ENCODE measurements at regions not wholly inside any gene's neighbourhood (a gene's known extent, or its start where the extent isn't known, plus 50 kb on each side); places are given as distances from the start of the nearest gene placed in this dataset.

- Histone ChIP-seq H3K27me3 (ENCODE audit: control insufficient read depth, insufficient read depth, low read length, poor library complexity, severe bottlenecking) (no peaks in the 10 kb centered on the region), H3K36me3 (ENCODE audit: control insufficient read depth, insufficient read depth, low read length) (no peaks in the 10 kb centered on the region), H3K4me1 (ENCODE audit: control insufficient read depth, insufficient read depth, low read length) (peaks cover 15% of the 10 kb centered on the region), H3K9me3 (ENCODE audit: control insufficient read depth, low read length) (no peaks in the 10 kb centered on the region), H3K27ac (ENCODE audit: insufficient read depth, low read depth, low read length, poor library complexity, severe bottlenecking) (no peak overlapping the region), H3K4me3 (ENCODE audit: insufficient read depth, low read depth, low read length) (no peak overlapping the region)
- WGBS, 2 experiments, result 68 to 76% methylated on average over 4 of the region's 4 CpGs
Observed at GRCh38 chr20:48189181-48189580, 403.9 kb upstream of the SULF2 start.

GRCh38 chr20:48187851-48188250, 402.6 kb upstream of the SULF2 start:
- no peaks in the 10 kb centered on the region for H3K27me3 ChIP-seq (ENCODE audit: control insufficient read depth, insufficient read depth, low read length, poor library complexity, severe bottlenecking)
- H3K36me3 ChIP-seq (ENCODE audit: control insufficient read depth, insufficient read depth, low read length), result no peaks in the 10 kb centered on the region
- H3K9me3 ChIP-seq (ENCODE audit: control insufficient read depth, low read length), result no peaks in the 10 kb centered on the region
- H3K4me1 ChIP-seq (ENCODE audit: control insufficient read depth, insufficient read depth, low read length), result peaks cover 15% of the 10 kb centered on the region
- WGBS, 2 experiments, result 93 to 94% methylated on average over 7 of the region's 7 CpGs
- no peak overlapping the region for H3K4me3 ChIP-seq (ENCODE audit: insufficient read depth, low read depth, low read length)
- no peak overlapping the region for H3K27ac ChIP-seq (ENCODE audit: insufficient read depth, low read depth, low read length, poor library complexity, severe bottlenecking)

GRCh38 chr20:48186915-48187314, 401.6 kb upstream of the SULF2 start:
- Histone ChIP-seq H3K4me3 (ENCODE audit: insufficient read depth, low read depth, low read length) (no peak overlapping the region), H3K9me3 (ENCODE audit: control insufficient read depth, low read length) (no peaks in the 10 kb centered on the region), H3K36me3 (ENCODE audit: control insufficient read depth, insufficient read depth, low read length) (no peaks in the 10 kb centered on the region), H3K4me1 (ENCODE audit: control insufficient read depth, insufficient read depth, low read length) (peaks cover 15% of the 10 kb centered on the region), H3K27ac (ENCODE audit: insufficient read depth, low read depth, low read length, poor library complexity, severe bottlenecking) (no peak overlapping the region), H3K27me3 (ENCODE audit: control insufficient read depth, insufficient read depth, low read length, poor library complexity, severe bottlenecking) (no peaks in the 10 kb centered on the region)
- WGBS, 2 experiments, result 43 to 49% methylated on average over 7 of the region's 7 CpGs

DNA sequence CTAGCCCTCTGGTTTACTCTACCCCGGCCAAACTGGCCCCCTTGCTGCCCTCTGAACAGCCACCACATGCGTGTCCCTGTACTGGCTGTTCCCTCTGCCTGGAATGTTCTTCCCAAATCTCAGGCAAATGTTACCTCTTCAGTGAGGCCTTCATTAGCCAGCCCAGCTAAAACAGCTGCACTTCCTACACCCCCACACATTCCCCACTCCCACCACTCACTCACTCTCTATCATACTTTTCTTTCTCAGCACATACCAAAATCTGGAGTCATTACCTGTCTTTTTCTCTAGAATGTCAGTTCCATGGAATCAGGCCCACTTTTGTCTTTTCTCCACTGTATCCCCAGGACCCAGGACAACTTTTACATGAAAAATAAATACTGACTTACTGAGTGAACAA, 401.2 kb upstream of the SULF2 start:
- peak overlapping the region; percentile 47 for H3K27ac ChIP-seq (ENCODE audit: insufficient read depth, low read depth, low read length, poor library complexity, severe bottlenecking)
- H3K9me3 ChIP-seq (ENCODE audit: control insufficient read depth, low read length), result no peaks in the 10 kb centered on the region
- peaks cover 15% of the 10 kb centered on the region for H3K4me1 ChIP-seq (ENCODE audit: control insufficient read depth, insufficient read depth, low read length)
- 79 to 88% methylated on average over 2 of the region's 2 CpGs for WGBS, 2 experiments
- no peaks in the 10 kb centered on the region for H3K27me3 ChIP-seq (ENCODE audit: control insufficient read depth, insufficient read depth, low read length, poor library complexity, severe bottlenecking)
- no peaks in the 10 kb centered on the region for H3K36me3 ChIP-seq (ENCODE audit: control insufficient read depth, insufficient read depth, low read length)
- H3K4me3 ChIP-seq (ENCODE audit: insufficient read depth, low read depth, low read length), result no peak overlapping the region

GRCh38 chr20:48184229-48184628, 398.9 kb upstream of the SULF2 start:
- H3K9me3 ChIP-seq (ENCODE audit: control insufficient read depth, low read length), result no peaks in the 10 kb centered on the region
- peaks cover 9% of the 10 kb centered on the region for H3K4me1 ChIP-seq (ENCODE audit: control insufficient read depth, insufficient read depth, low read length)
- no peak overlapping the region for H3K4me3 ChIP-seq (ENCODE audit: insufficient read depth, low read depth, low read length)
- whole genome bisulfite sequencing, 2 experiments, result 94 to 100% methylated on average over 1 of the region's 1 CpG
- no peak overlapping the region for H3K27ac ChIP-seq (ENCODE audit: insufficient read depth, low read depth, low read length, poor library complexity, severe bottlenecking)
- H3K36me3 ChIP-seq (ENCODE audit: control insufficient read depth, insufficient read depth, low read length), result no peaks in the 10 kb centered on the region
- H3K27me3 ChIP-seq (ENCODE audit: control insufficient read depth, insufficient read depth, low read length, poor library complexity, severe bottlenecking), result no peaks in the 10 kb centered on the region

- Histone ChIP-seq H3K4me1 (ENCODE audit: control insufficient read depth, insufficient read depth, low read length) (peaks cover 10% of the 10 kb centered on the region), H3K36me3 (ENCODE audit: control insufficient read depth, insufficient read depth, low read length) (no peaks in the 10 kb centered on the region), H3K4me3 (ENCODE audit: insufficient read depth, low read depth, low read length) (no peak overlapping the region), H3K9me3 (ENCODE audit: control insufficient read depth, low read length) (no peaks in the 10 kb centered on the region), H3K27me3 (ENCODE audit: control insufficient read depth, insufficient read depth, low read length, poor library complexity, severe bottlenecking) (no peaks in the 10 kb centered on the region), H3K27ac (ENCODE audit: insufficient read depth, low read depth, low read length, poor library complexity, severe bottlenecking) (no peak overlapping the region)
- WGBS, 2 experiments, result 84 to 90% methylated on average over 5 to 6 of the region's 6 CpGs
Observed at GRCh38 chr20:48181261-48181935, 396.1 kb upstream of the SULF2 start.

GRCh38 chr20:48180618-48181017, 395.3 kb upstream of the SULF2 start:
- Histone ChIP-seq H3K36me3 (ENCODE audit: control insufficient read depth, insufficient read depth, low read length) (no peaks in the 10 kb centered on the region), H3K4me1 (ENCODE audit: control insufficient read depth, insufficient read depth, low read length) (peaks cover 10% of the 10 kb centered on the region), H3K4me3 (ENCODE audit: insufficient read depth, low read depth, low read length) (no peak overlapping the region), H3K27ac (ENCODE audit: insufficient read depth, low read depth, low read length, poor library complexity, severe bottlenecking) (no peak overlapping the region), H3K9me3 (ENCODE audit: control insufficient read depth, low read length) (no peaks in the 10 kb centered on the region), H3K27me3 (ENCODE audit: control insufficient read depth, insufficient read depth, low read length, poor library complexity, severe bottlenecking) (no peaks in the 10 kb centered on the region)
- WGBS, 2 experiments, result 76 to 81% methylated on average over 3 of the region's 3 CpGs

- peaks cover 10% of the 10 kb centered on the region for H3K4me1 ChIP-seq (ENCODE audit: control insufficient read depth, insufficient read depth, low read length)
- no peak overlapping the region for H3K4me3 ChIP-seq (ENCODE audit: insufficient read depth, low read depth, low read length)
- H3K27ac ChIP-seq (ENCODE audit: insufficient read depth, low read depth, low read length, poor library complexity, severe bottlenecking), result no peak overlapping the region
- H3K9me3 ChIP-seq (ENCODE audit: control insufficient read depth, low read length), result no peaks in the 10 kb centered on the region
- no peaks in the 10 kb centered on the region for H3K36me3 ChIP-seq (ENCODE audit: control insufficient read depth, insufficient read depth, low read length)
- 95 to 100% methylated on average over 1 to 3 of the region's 3 CpGs for WGBS, 2 experiments
- no peaks in the 10 kb centered on the region for H3K27me3 ChIP-seq (ENCODE audit: control insufficient read depth, insufficient read depth, low read length, poor library complexity, severe bottlenecking)
Observed at GRCh38 chr20:48180024-48180423, 394.7 kb upstream of the SULF2 start.

GRCh38 chr20:48178633-48179032, 393.4 kb upstream of the SULF2 start:
- WGBS, 2 experiments, result 6 to 10% methylated on average over 4 of the region's 4 CpGs
- Histone ChIP-seq H3K36me3 (ENCODE audit: control insufficient read depth, insufficient read depth, low read length) (no peaks in the 10 kb centered on the region), H3K4me1 (ENCODE audit: control insufficient read depth, insufficient read depth, low read length) (peaks cover 10% of the 10 kb centered on the region), H3K27ac (ENCODE audit: insufficient read depth, low read depth, low read length, poor library complexity, severe bottlenecking) (peak overlapping the region; percentile 47), H3K9me3 (ENCODE audit: control insufficient read depth, low read length) (no peaks in the 10 kb centered on the region), H3K27me3 (ENCODE audit: control insufficient read depth, insufficient read depth, low read length, poor library complexity, severe bottlenecking) (no peaks in the 10 kb centered on the region), H3K4me3 (ENCODE audit: insufficient read depth, low read depth, low read length) (no peak overlapping the region)

- Histone ChIP-seq H3K27ac (ENCODE audit: insufficient read depth, low read depth, low read length, poor library complexity, severe bottlenecking) (no peak overlapping the region), H3K4me1 (ENCODE audit: control insufficient read depth, insufficient read depth, low read length) (peaks cover 14% of the 10 kb centered on the region), H3K4me3 (ENCODE audit: insufficient read depth, low read depth, low read length) (no peak overlapping the region), H3K36me3 (ENCODE audit: control insufficient read depth, insufficient read depth, low read length) (no peaks in the 10 kb centered on the region), H3K9me3 (ENCODE audit: control insufficient read depth, low read length) (no peaks in the 10 kb centered on the region), H3K27me3 (ENCODE audit: control insufficient read depth, insufficient read depth, low read length, poor library complexity, severe bottlenecking) (no peaks in the 10 kb centered on the region)
- 82 to 83% methylated on average over 8 of the region's 8 CpGs for WGBS, 2 experiments
Observed at GRCh38 chr20:48177058-48177457, 391.8 kb upstream of the SULF2 start.

DNA sequence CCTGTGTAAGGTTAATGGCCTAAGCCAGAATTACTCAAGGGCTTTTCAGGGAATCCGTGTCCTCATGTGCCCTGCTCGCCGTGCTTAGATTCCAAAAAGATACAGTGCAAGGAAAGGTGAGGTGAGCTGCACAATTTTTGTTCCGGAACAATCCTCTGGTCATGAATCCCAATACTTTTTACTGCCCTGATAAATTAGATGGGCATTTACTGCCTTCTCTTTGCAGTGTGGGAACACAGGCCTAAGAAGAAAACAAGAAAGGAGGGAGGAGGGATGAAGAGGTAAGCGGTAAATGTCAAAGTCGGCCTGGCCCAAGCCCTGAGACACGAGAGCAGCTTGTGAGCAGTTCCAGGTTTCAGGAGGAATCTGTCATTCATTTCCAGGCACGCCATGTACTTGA, 390.9 kb upstream of the SULF2 start:
- Histone ChIP-seq H3K36me3 (ENCODE audit: control insufficient read depth, insufficient read depth, low read length) (no peaks in the 10 kb centered on the region), H3K27me3 (ENCODE audit: control insufficient read depth, insufficient read depth, low read length, poor library complexity, severe bottlenecking) (no peaks in the 10 kb centered on the region), H3K9me3 (ENCODE audit: control insufficient read depth, low read length) (no peaks in the 10 kb centered on the region), H3K4me1 (ENCODE audit: control insufficient read depth, insufficient read depth, low read length) (peaks cover 14% of the 10 kb centered on the region), H3K4me3 (ENCODE audit: insufficient read depth, low read depth, low read length) (no peak overlapping the region), H3K27ac (ENCODE audit: insufficient read depth, low read depth, low read length, poor library complexity, severe bottlenecking) (no peak overlapping the region)
- WGBS, 2 experiments, result 95 to 96% methylated on average over 8 of the region's 8 CpGs
